Fibroblast of skin of abdomen (primary cell): ENCODE measurements at regions not wholly inside any gene's neighbourhood (a gene's known extent, or its start where the extent isn't known, plus 50 kb on each side); places are given as distances from the start of the nearest gene placed in this dataset.
"Not testable (repeated sequence)": the region's sequence is repeated elsewhere in the genome, so short reads cannot be mapped to it uniquely, and the experiment has no call there.

Source experiments
- DNase-seq: peaks from one replicate; pipeline ENCODE4 v3.0.0-alpha.2; 2013

DNA sequence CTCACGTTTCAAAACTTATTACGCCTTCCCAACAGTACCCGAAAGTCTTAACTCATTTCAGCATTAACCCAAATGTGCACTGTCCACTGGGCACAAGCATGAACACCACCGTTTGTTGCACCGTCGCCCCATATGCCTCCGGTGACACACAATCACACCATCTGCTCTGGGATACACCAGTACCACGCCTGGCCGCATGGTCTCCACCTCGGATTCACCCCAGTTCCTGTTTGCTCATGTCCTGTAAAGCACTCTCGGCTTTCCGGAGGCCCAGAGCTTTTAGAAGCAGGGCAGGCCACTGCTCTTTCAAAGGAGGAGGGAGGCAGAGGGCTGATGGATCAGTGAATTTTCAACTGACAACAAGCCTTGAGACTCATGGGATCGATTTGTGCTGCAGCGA, 1570.0 kb upstream of the DEFB115 start:
- no peak for DNase-seq

GRCh38 chr20:29689411-29690225, 1567.8 kb upstream of the DEFB115 start:
- DNase-seq = peak; percentile 1

- DNase-seq = no peak
These were observed 1567.2 kb upstream of the DEFB115 start for GRCh38 chr20:29690274-29690673.

DNA sequence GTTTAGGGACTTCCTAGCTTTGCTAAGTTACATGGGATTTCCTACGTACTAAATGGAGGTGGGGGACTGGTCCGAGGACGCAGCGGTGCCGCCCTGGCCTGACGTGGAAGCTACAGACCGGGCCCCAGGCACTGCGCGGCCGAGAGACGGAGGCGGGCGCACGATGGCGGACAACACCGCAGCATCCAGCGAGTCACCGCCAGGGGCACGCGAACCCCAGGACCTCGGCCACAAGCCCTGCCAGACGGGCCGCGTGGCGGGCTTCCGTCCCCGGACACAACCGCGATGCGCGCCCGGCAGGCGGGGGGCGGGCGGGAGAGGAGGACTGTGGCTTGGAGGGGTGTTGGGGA, 1516.9 kb upstream of the DEFB115 start:
- no peak for DNase-seq

- no peak for DNase-seq
These were observed 1516.4 kb upstream of the DEFB115 start for GRCh38 chr20:29740951-29741593.

DNA sequence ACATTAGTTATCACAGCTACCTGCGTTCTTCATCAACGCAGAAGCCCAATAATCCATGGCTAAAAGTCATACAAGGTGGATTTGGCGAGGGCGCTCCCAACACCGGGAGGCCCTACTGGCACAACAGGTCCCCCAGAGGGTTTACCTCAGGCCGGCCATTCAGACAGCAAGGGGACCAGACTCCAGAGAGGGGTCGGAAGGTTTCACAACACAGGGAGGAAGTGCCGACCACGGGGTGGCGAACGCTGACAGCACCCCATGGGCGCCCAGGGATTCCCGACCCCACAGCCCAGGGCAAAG, 1515.9 kb upstream of the DEFB115 start:
- no peak for DNase-seq

DNA sequence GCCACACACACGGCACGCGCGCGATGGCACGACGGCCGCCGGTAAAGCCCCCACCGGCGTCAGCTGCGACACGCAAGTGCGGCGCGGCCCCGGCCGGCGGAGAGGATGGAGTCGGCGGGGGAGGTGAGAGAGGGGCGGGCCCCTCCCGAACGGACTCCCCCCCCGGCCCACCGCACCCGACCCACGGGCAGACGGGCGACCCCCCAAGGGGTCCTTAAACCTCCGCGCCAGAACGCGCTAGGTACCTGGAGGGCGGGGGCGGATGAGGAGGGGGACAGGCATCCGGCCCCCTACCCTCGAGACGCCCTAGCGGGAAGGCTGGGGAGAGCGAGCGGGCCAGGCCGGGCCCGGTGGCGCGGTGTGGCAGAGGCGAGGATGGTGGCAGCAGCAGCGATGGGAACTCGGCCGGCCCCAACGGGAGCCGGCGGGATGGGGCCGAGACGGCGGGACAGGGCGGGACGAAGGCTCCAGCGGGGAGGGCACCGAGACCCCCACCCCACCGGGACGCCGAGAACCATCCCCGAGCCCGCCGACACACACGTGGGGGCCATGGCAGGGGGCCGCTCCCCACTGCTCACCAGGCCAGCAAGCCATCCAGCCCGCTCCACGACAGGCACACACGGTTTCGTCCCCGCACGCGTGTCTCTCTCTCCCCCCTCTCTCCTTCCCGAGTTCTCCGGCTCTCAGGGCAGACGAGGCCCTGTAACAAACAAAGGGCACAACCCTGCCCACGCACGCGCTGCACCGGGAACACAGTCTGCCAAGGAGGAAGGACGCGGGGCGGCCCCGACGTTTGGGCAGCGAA, 1515.4 kb upstream of the DEFB115 start:
- DNase-seq = no peak

DNA sequence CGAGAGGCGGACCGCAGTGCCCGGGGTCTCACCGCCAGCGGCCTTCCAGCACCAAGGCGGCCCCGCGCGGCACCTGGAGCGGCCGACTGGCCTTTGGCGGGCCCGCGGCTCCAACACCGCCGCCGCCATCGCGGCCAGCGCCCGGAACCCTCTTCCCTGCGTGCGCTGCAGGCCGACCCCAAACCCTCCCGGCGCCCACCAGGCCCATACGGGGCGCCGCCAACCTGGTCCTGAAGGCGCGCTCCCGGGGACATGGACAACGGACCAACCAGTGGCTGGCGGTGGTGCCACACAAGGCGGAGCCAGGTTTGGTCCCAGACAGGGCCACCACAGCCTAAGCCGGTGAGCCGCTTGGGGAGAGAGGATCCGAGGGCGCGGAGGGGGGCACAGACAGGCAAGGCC, 1514.8 kb upstream of the DEFB115 start:
- DNase-seq = no peak

DNA sequence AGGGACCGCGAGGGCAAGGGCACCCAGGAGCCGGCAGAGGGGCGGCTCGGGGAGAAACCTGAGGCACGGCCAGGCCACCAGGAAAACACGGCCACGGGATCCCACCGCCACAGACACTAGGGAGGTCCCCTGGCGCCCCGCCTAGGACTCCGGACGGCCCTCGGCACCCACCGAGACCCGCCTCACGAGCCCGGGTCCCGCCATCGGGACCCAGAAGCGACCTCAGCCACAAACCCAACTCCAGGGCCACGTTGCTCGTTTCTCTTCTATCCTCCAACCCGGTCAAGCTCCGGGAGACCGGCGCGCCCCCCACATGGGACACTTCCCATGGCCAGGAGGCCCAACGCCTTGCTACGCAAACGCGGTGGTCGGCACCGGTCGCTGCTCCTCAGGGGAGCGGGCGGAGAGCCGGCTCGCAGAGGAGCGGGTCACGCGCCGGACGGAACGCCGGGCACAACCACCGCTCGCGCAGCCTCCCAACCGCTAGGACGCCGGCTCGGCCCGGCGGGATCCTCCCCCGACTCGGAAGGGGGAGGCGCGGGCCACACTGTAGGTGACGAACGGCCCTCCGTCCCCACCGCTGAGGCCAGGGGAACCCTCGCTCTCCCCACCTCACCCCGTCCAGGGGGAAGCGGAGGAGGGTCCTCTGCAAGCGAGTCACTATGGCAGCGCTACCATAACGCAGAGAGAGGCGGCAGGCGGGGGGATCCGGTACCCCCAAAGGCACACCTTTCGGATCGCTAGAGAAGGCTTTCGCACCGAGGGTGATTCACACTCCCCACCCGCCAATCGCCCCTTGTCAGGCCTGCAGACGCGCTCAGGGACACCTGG, 1514.1 kb upstream of the DEFB115 start:
- DNase-seq = no peak

- no peak for DNase-seq
These were observed 1513.4 kb upstream of the DEFB115 start for GRCh38 chr20:29744071-29744470.

- not testable (repeated sequence) for DNase-seq
These were observed 1511.8 kb upstream of the DEFB115 start for GRCh38 chr20:29745534-29746245.

- no peak for DNase-seq
These were observed 1507.1 kb upstream of the DEFB115 start for GRCh38 chr20:29750268-29750899.

DNA sequence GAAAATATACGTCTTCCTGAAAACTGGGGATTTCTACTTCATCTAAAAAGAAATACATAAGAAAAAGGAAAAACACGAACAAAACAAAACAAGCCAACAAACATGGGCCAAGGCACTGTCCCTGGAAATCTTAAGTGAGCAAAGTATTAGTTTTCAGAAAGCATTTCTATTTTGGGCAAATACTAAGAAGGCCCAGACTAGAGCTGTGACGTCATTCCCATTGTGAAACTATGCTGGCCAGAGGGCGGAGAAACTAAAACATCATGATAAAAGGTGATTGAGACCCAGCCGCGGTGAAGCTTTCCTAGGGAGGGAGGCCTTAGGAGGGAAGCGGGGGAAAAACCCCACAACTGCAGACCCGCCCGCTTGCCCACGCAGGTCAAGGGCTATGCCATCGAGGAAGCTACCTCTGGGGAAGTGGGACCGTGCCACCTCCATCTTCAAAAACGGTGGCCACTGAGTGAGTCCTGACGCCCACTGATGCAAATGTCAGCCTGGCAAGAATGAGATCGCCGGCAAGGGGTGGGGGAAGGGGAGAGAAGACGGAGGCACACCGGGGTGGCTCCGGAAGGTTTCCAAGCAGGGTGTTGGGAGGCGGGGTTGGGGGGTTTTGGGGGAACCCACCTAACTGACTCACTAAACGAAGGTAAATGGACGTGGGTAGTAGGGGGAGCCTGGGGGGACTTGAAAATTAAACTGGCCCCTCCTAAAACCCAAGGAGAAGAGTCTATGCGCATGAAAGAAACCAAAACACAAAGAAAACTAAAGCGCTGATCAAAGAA, 1504.6 kb upstream of the DEFB115 start:
- DNase-seq = not testable (repeated sequence)

DNA sequence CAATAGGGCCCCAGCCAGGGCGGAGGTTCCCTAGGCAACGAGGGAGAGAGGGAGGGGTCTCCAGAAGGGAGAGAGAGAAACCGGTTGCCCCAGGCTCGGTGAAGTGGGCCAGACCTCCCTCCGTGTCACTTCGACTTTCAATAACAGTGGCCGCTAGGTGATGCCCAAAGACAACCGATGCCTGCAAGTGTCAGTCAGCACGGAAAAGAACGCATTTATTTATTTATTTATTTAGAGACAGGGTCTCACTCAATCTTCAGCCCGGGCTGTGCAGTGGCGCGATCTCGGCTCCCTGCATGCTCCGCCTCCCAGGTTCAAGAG, 1504.1 kb upstream of the DEFB115 start:
- DNase-seq = not testable (repeated sequence)

GRCh38 chr20:29753879-29754278, 1503.6 kb upstream of the DEFB115 start:
- DNase-seq = not testable (repeated sequence)

- not testable (repeated sequence) for DNase-seq
These were observed 1501.5 kb upstream of the DEFB115 start for GRCh38 chr20:29755854-29756498.

DNA sequence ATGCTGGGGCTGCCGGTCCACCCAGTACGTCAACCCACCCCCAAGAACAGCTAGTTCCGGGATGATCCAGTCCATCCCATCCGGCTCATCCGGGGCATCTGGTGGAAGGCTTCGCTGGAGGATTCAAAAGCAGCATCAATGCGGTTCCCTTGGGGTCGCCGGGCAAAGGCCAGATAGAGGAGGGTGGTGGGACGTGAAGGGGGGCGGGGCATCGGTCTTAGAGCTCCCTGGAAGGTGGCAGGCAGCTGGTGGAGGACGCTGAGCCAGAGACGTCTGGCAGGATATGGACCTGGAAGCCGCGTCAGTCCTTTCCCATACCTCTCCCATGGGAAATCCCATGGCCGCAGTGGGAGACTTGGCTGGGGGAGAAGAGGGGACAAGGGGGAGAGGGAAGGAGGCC, 1500.8 kb upstream of the DEFB115 start:
- DNase-seq = no peak

GRCh38 chr20:29761621-29762385, 1495.7 kb upstream of the DEFB115 start:
- not testable (repeated sequence) for DNase-seq

DNA sequence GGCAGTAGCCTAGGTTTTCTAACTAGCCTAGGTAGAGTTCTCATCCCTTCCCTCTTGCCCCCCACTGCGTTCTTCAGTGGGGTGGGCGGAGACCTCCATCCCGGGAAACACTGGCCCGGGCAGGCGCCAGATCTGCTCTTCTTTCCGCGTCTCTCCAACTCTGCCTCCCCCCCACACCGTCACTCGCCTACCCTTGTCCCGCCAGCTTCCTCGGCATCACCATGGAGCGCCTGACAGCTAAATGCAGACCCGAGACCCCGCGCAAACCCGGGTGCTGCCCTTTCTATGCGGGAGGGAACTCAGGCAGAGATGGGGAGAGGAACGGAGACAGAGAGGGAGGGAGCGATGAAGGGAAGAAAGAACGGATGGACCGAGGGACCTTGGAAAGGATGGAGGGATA, 1494.8 kb upstream of the DEFB115 start:
- DNase-seq = no peak
